ENCODE measurements at regions not wholly inside any gene's neighbourhood (a gene's known extent, or its start where the extent isn't known, plus 50 kb on each side); places are given as distances from the start of the nearest gene placed in this dataset.

DNA sequence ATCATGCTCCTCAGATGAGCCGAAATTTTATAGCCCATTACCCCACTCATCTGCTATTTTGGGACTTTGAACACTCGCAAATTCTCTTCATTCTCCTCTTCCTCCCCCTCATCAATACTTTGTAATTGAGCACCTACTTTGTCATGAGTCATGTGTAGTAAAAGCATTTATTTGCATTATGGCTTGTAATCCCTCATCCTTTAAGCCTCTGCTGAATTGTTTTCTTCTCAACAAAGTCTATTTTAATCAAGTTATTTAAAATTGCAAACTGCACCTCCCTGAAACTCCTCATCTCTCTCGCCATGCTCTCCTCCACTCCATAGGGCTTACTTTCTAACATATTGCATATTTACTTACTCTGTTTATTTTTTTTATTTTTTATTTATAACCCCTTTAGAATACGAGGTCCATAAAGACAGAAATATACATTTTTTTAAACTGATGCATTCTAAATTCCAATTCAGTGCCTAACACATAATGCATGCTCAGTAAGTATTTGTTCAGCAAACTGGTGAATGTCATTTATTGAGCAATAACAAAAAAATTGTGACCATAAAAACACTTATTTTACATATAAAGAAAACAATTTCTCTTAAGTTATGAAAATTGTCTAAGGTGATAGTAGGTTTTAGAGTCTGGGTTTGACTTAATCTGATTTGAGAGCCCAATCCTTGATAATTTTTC lies 161.7 kb downstream of the FASLG start:
- 89 to 96% methylated on average over 4 of the region's 4 CpGs for WGBS, 2 donors
- intact Hi-C loops (cut with DNase I; ENCODE audit: low total_unique reads), result no loop called here
- no peak overlapping the region for H3K4me3 ChIP-seq (ENCODE audit: low read depth, poor library complexity, severe bottlenecking)
- no peak for DNase-seq (ENCODE audit: low spot score in 2 of 2)
- TF ChIP-seq, protein P1, sequence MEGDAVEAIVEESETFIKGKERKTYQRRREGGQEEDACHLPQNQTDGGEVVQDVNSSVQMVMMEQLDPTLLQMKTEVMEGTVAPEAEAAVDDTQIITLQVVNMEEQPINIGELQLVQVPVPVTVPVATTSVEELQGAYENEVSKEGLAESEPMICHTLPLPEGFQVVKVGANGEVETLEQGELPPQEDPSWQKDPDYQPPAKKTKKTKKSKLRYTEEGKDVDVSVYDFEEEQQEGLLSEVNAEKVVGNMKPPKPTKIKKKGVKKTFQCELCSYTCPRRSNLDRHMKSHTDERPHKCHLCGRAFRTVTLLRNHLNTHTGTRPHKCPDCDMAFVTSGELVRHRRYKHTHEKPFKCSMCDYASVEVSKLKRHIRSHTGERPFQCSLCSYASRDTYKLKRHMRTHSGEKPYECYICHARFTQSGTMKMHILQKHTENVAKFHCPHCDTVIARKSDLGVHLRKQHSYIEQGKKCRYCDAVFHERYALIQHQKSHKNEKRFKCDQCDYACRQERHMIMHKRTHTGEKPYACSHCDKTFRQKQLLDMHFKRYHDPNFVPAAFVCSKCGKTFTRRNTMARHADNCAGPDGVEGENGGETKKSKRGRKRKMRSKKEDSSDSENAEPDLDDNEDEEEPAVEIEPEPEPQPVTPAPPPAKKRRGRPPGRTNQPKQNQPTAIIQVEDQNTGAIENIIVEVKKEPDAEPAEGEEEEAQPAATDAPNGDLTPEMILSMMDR (IDR thresholded peaks at IDR 0.05), result no peak
- TF ChIP-seq POLR2A (IDR thresholded peaks at IDR 0.05), result no peak

DNA sequence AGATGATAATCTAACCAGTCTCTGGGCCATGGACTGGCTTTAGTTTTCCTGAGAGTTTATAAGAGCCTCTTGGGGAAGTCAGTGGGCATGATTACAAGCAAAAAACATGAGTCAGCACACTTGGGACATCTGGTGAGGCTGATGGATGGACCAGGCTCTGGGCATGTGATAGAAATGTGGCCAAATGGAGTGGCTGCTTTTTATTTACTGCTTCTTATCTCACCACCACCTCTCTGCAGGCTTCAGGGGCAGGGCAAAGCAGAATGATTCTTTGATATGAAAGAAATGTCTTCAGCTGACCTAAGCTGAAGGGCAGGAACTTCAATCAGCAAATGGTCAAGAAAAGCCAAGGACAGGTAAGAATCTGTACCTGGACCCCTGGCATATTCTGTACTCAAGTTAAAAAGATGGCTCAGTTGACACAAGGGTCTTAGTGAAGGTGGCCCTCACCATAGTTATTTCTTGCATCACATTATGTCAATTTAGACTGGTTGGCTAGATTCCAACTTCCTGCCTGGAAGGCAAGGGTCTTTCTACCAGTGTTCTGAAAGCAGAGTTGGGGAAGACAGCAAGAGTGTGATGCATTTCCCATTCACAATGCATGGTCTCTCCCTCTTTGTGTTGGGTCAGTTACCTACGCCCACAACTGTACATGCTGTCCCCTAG lies 162.8 kb downstream of the FASLG start:
- no peak overlapping the region for H3K4me3 ChIP-seq (ENCODE audit: low read depth, poor library complexity, severe bottlenecking)
- intact Hi-C loops (cut with DNase I; ENCODE audit: low total_unique reads), result no loop called here
- TF ChIP-seq, protein P1 (IDR thresholded peaks at IDR 0.05), result no peak
- no peak for TF ChIP-seq POLR2A (IDR thresholded peaks at IDR 0.05)
- peak in 1 of 2 donors; percentile 25 for DNase-seq (ENCODE audit: low spot score in 2 of 2)
- 100% methylated on average over 1 of the region's 1 CpG for WGBS, 2 donors

DNA sequence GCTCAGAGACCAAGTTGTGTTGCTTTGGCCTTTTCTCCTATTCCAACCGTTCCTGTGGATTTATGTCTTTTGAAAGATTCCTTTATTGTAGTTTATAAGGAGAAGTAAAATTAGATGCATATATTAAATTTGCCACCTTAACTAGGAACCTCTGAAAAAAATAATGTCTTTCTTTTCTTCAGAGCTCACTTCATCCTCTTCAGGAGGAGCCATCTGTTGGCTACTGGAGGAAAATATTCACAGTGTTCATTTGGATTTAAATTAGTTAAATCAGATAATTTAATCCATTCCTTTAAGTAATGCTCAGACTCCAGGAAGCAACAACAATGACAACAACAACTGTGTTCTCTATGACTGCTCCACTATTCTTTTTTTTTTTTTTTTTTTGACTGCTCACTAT lies 164.0 kb downstream of the FASLG start:
- intact Hi-C loops (cut with DNase I; ENCODE audit: low total_unique reads), result no loop called here
- WGBS, 2 donors, result 77 to 87% methylated on average over 1 of the region's 1 CpG

GRCh38 chr1:172823534-172823933 lies 164.6 kb downstream of the FASLG start:
- intact Hi-C loops (cut with DNase I; ENCODE audit: low total_unique reads), result no loop called here
- no peak overlapping the region for H3K4me3 ChIP-seq (ENCODE audit: low read depth, poor library complexity, severe bottlenecking)
- no peak for DNase-seq (ENCODE audit: low spot score in 2 of 2)
- TF ChIP-seq POLR2A (IDR thresholded peaks at IDR 0.05), result no peak
- TF ChIP-seq, protein P1 (IDR thresholded peaks at IDR 0.05), result no peak

More for the DNA sequence above, 164.0 kb downstream of the FASLG start:
- DNase-seq (ENCODE audit: low spot score in 2 of 2), result no peak
- TF ChIP-seq, protein P1 (IDR thresholded peaks at IDR 0.05), result no peak
- TF ChIP-seq POLR2A (IDR thresholded peaks at IDR 0.05), result no peak
- H3K4me3 ChIP-seq (ENCODE audit: low read depth, poor library complexity, severe bottlenecking), result no peak overlapping the region

DNA sequence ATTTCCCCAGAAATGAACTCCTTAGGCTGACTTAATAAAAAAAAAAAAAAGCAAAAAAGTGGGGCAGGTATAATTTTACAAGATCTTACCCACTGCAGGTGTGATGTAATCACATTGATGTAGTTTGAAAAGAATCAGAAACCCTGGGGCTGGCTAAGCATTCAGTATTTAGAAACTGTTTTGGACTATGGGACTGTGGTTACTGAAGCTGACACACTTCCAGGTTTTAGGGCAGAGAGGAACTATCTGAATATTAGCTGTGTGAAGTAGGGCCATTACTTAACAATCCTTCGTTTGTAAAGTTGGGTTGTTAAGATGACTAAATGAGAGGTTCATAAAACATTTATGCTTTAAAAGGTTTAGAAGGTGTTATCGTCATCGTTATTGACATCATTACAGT lies 165.3 kb downstream of the FASLG start:
- intact Hi-C loops (cut with DNase I; ENCODE audit: low total_unique reads), result no loop called here
- TF ChIP-seq POLR2A (IDR thresholded peaks at IDR 0.05), result no peak
- TF ChIP-seq, protein P1 (IDR thresholded peaks at IDR 0.05), result no peak
- no peak overlapping the region for H3K4me3 ChIP-seq (ENCODE audit: low read depth, poor library complexity, severe bottlenecking)
- DNase-seq (ENCODE audit: low spot score in 2 of 2), result no peak
- WGBS, 2 donors, result 69% methylated on average over 3 of the region's 3 CpGs
